IMR-90 (cell line): ENCODE measurements at regions not wholly inside any gene's neighbourhood (a gene's known extent, or its start where the extent isn't known, plus 50 kb on each side); places are given as distances from the start of the nearest gene placed in this dataset.

ENCODE experiments used
- ATAC-seq: fragments of 200-7000 bp; cut with Tn5 transposase; 2 replicates; pipeline ENCODE4 v1.9.1; 2020; ENCODE audit warnings: low read depth, mild to moderate bottlenecking, moderate library complexity
- BruUV-seq: library from RNA; stranded (reverse); fragments of 400-500 nt; replicated peaks from 2 replicates; lab custom pipeline; 2021; lab: Mats Ljungman, UMichigan
- CTCF ChIA-PET: fragments of 300-600 bp; formaldehyde crosslinking; extraction: SDS; loops from one replicate; lab custom pipeline; 2021; ENCODE audit warnings: antibody characterized with exemption; lab: Yijun Ruan, JAX
- POLR2A ChIA-PET: fragments of 300-600 bp; sonication (Branson Sonifier 250); formaldehyde crosslinking; loops from one replicate; lab custom pipeline; 2022; ENCODE audit warnings: antibody characterized with exemption; ENCODE audit not compliant: unreplicated experiment; lab: Charles Lee
- DNase-seq: peaks from one replicate; pipeline ENCODE4 v3.0.0; 2013
- H2AFZ ChIP-seq: replicated peaks from 2 replicates; pipeline ENCODE3; 2013; ENCODE audit warnings: low read length, mild to moderate bottlenecking; ENCODE audit not compliant: poor library complexity
- H2AK5ac ChIP-seq: 2 replicates; pipeline ENCODE4 v1.6.1; 2013; ENCODE audit warnings: low read depth, low read length, inconsistent platforms
- H2AK9ac ChIP-seq: replicated peaks from 2 replicates; pipeline ENCODE3; 2013; ENCODE audit warnings: mild to moderate bottlenecking, low read depth, low read length, moderate library complexity; ENCODE audit not compliant: poor library complexity
- H2BK120ac ChIP-seq: 2 replicates; pipeline ENCODE4 v1.6.1; 2013; ENCODE audit warnings: low read depth, low read length, inconsistent platforms
- H2BK15ac ChIP-seq: 3 replicates; pipeline ENCODE4 v1.6.1; 2013; ENCODE audit warnings: low read depth, low read length, inconsistent platforms
- H2BK20ac ChIP-seq: 2 replicates; pipeline ENCODE4 v1.6.1; 2013; ENCODE audit warnings: low read depth, mild to moderate bottlenecking, inconsistent platforms, low read length, moderate library complexity
- H2BK5ac ChIP-seq: 2 replicates; pipeline ENCODE4 v1.6.1; 2013; ENCODE audit warnings: mild to moderate bottlenecking, low read depth, low read length, inconsistent platforms; ENCODE audit not compliant: poor library complexity, severe bottlenecking
- H3K14ac ChIP-seq: replicated peaks from 2 replicates; pipeline ENCODE4 v1.6.1; 2013; ENCODE audit warnings: low read depth, low read length, inconsistent platforms
- H3K18ac ChIP-seq: 2 replicates; pipeline ENCODE4 v1.6.1; 2013; ENCODE audit warnings: low read depth, low read length, control low read depth
- H3K23ac ChIP-seq: 2 replicates; pipeline ENCODE4 v1.6.1; 2013; ENCODE audit warnings: low read depth, low read length, inconsistent platforms
- H3K27ac ChIP-seq: 2 replicates; pipeline ENCODE4 v1.5.1; 2013; ENCODE audit warnings: mild to moderate bottlenecking, control low read depth, low read length; ENCODE audit not compliant: insufficient read depth
- H3K27me3 ChIP-seq: 2 replicates; pipeline ENCODE4 v1.6.1; 2013; ENCODE audit warnings: low read length; ENCODE audit not compliant: control insufficient read depth, insufficient read depth
- H3K36me3 ChIP-seq: 2 replicates; pipeline ENCODE4 v1.6.1; 2013; ENCODE audit warnings: low read length, mixed read lengths; ENCODE audit not compliant: control insufficient read depth, insufficient read depth
- H3K4ac ChIP-seq: 2 replicates; pipeline ENCODE4 v1.6.1; 2013; ENCODE audit warnings: low read depth, low read length, inconsistent platforms
- H3K4me1 ChIP-seq: 2 replicates; pipeline ENCODE4 v1.6.1; 2013; ENCODE audit warnings: low read length, mixed read lengths; ENCODE audit not compliant: control insufficient read depth, insufficient read depth
- H3K4me2 ChIP-seq: 2 replicates; pipeline ENCODE4 v1.6.1; 2013; ENCODE audit warnings: low read depth, mild to moderate bottlenecking, control low read depth, low read length, moderate library complexity
- H3K4me3 ChIP-seq: 2 replicates; pipeline ENCODE4 v1.5.1; 2013; ENCODE audit warnings: low read depth, mild to moderate bottlenecking, control low read depth, low read length, moderate library complexity; ENCODE audit not compliant: insufficient read depth
- H3K56ac ChIP-seq: 2 replicates; pipeline ENCODE4 v1.6.1; 2013; ENCODE audit warnings: low read length, inconsistent platforms; ENCODE audit not compliant: insufficient read depth; ENCODE audit errors: extremely low read depth
- H3K79me1 ChIP-seq, 2 experiments: 2 replicates each; pipeline ENCODE4 v1.6.1; 2013; ENCODE audit warnings: low read length in 2 of 2, inconsistent platforms in 1 of 2, low read depth in 1 of 2
- H3K9ac ChIP-seq: 2 replicates; pipeline ENCODE4 v1.6.1; 2013; ENCODE audit warnings: low read depth, low read length, control low read depth
- H3K9me1 ChIP-seq: 2 replicates; pipeline ENCODE4 v1.6.1; 2013; ENCODE audit warnings: low read length, inconsistent platforms; ENCODE audit not compliant: insufficient read depth
- H3K9me3 ChIP-seq: 2 replicates; pipeline ENCODE4 v1.6.1; 2013; ENCODE audit warnings: low read length; ENCODE audit not compliant: control insufficient read depth, insufficient read depth
- H4K20me1 ChIP-seq: 2 replicates; pipeline ENCODE4 v1.6.1; 2013; ENCODE audit warnings: low read length, inconsistent platforms; ENCODE audit not compliant: insufficient read depth
- H4K5ac ChIP-seq: 2 replicates; pipeline ENCODE4 v1.6.1; 2013; ENCODE audit warnings: mild to moderate bottlenecking, low read depth, low read length, control low read depth
- H4K8ac ChIP-seq, 2 experiments: 2 replicates each; pipeline ENCODE4 v1.6.1; 2013; ENCODE audit warnings: low read depth in 2 of 2, low read length in 2 of 2, control low read depth in 1 of 2, inconsistent platforms in 1 of 2
- H4K91ac ChIP-seq: 2 replicates; pipeline ENCODE4 v1.6.1; 2013; ENCODE audit warnings: low read depth, low read length, inconsistent platforms; ENCODE audit not compliant: insufficient read depth
- BHLHE40 ChIP-seq: fragments of 150-350 bp; IDR thresholded peaks from 2 replicates; pipeline ENCODE4 v1.6.1; 2016; ENCODE audit warnings: mild to moderate bottlenecking, low read depth, low read length
- MAFK ChIP-seq: IDR thresholded peaks from 2 replicates; pipeline ENCODE4 v1.6.1; 2012; ENCODE audit warnings: low read depth, low read length, improper control_type of control experiment
- POLR2A ChIP-seq: IDR thresholded peaks from 2 replicates; pipeline ENCODE4 v1.6.1; 2012; ENCODE audit warnings: mild to moderate bottlenecking, low read depth, low read length
- RAD21 ChIP-seq: IDR thresholded peaks from 2 replicates; pipeline ENCODE4 v1.6.1; 2012; ENCODE audit warnings: low read length, improper control_type of control experiment
- WGBS, 2 experiments: methylation state at CpG; one replicate each; pipeline versions ENCODE4 v1.1.5 to v1.1.7; 2013; ENCODE audit warnings: missing lambda C conversion rate in 2 of 2; ENCODE audit not compliant: insufficient read length in 1 of 2; ENCODE audit errors: extremely low coverage in 2 of 2; 5-methylcytosine and 5-hydroxymethylcytosine counted together
- dilution Hi-C: fragments of 300-500 bp; cut with HindIII; formaldehyde crosslinking; loops from one replicate; pipeline ENCODE4 v1.14.3; 2018; ENCODE audit warnings: low sequenced_read_pairs; ENCODE audit not compliant: unreplicated experiment
- in situ Hi-C: fragments of 300-500 bp; cut with MboI; formaldehyde crosslinking; loops from 3 replicates; pipeline ENCODE4 v1.14.3; 2019; ENCODE audit warnings: low sequenced_read_pairs, inconsistent platforms, mixed read lengths
- intact Hi-C: fragments of 100-400 bp; cut with micrococcal nuclease; formaldehyde crosslinking; loops from 2 replicates; pipeline ENCODE4 v1.10.0; 2022
- TF ChIP-seq, protein P1 (sequence below): conservative IDR thresholded peaks from 2 replicates; pipeline ENCODE4 v1.5.1; 2012; ENCODE audit warnings: mild to moderate bottlenecking, low read depth, low read length, improper control_type of control experiment

DNA sequence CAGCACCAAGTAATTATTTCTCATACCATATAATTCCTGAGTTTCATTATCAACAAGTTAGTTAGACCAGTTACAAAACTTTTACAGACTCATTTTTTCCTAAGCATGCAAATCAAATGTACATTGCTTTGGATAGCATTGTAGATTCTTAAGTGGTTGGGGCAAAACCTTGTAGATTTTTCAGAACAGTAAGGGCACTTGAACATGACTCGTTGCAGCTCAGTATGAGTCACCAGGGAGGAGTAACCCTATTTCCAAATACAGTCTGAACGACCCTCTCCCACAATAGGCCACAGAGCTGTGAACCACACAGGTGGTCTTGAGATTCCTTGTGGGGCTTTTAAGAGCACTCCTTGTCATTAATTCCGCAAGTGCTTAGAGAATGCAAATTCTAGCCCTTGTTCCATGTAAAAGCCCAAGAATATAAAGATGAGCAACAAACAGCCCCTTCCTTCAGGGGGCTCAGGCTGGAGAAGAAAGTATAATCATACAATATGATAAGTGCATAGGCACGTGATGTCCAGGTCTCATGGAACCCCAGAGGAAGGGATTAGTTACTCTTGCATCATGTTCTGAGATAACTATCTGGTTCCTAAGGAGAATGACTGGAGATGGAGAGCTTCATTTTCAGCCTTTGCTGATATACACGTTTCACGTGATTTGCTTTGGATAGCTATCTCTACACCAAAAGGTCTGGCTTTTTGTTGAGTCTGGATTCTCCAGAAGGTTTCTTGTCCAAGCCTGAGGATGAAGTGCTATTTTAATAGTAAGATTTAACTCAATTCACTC is 295.7 kb downstream of the KCNN2 start:
- intact Hi-C loops: no loop called here

More for the DNA sequence above, 295.7 kb downstream of the KCNN2 start:
- H3K4me2 ChIP-seq: no peak overlapping the region
- WGBS, 2 experiments: no CpG with 5 or more reads among the region's 6 CpGs
- H2BK5ac ChIP-seq: no peak overlapping the region
- ATAC-seq: no peak
- H3K14ac ChIP-seq: no peak overlapping the region
- no peak for DNase-seq
- no TSS peak for BruUV-seq
- in situ Hi-C loops: no loop called here
- H3K18ac ChIP-seq: no peak overlapping the region
- H3K4me1 ChIP-seq: no peaks in the 10 kb centered on the region
- TF ChIP-seq, protein P1, sequence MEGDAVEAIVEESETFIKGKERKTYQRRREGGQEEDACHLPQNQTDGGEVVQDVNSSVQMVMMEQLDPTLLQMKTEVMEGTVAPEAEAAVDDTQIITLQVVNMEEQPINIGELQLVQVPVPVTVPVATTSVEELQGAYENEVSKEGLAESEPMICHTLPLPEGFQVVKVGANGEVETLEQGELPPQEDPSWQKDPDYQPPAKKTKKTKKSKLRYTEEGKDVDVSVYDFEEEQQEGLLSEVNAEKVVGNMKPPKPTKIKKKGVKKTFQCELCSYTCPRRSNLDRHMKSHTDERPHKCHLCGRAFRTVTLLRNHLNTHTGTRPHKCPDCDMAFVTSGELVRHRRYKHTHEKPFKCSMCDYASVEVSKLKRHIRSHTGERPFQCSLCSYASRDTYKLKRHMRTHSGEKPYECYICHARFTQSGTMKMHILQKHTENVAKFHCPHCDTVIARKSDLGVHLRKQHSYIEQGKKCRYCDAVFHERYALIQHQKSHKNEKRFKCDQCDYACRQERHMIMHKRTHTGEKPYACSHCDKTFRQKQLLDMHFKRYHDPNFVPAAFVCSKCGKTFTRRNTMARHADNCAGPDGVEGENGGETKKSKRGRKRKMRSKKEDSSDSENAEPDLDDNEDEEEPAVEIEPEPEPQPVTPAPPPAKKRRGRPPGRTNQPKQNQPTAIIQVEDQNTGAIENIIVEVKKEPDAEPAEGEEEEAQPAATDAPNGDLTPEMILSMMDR: no peak
- TF ChIP-seq POLR2A (no peak), MAFK (no peak), BHLHE40 (no peak), RAD21 (no peak)
- H2BK20ac ChIP-seq: no peak overlapping the region
- no peaks in the 10 kb centered on the region for H3K9me1 ChIP-seq
- no peak overlapping the region for H2AFZ ChIP-seq
- ChIA-PET POLR2A (no interaction called here), CTCF (no interaction called here)
- H3K36me3 ChIP-seq: no peaks in the 10 kb centered on the region
- H3K56ac ChIP-seq: no peak overlapping the region
- H2AK9ac ChIP-seq: no peak overlapping the region
- H3K27ac ChIP-seq: no peak overlapping the region
- no peak overlapping the region for H3K4ac ChIP-seq
- no peaks in the 10 kb centered on the region for H4K20me1 ChIP-seq
- H4K91ac ChIP-seq: no peak overlapping the region
- H3K9me3 ChIP-seq: peaks cover 14% of the 10 kb centered on the region
- H2AK5ac ChIP-seq: no peak overlapping the region
- no peak overlapping the region for H3K4me3 ChIP-seq
- no peaks in the 10 kb centered on the region for H3K27me3 ChIP-seq
- dilution Hi-C loops: no loop called here
- no peak overlapping the region for H2BK120ac ChIP-seq
- no peak overlapping the region for H3K23ac ChIP-seq
- H4K5ac ChIP-seq: no peak overlapping the region
- no peak overlapping the region for H4K8ac ChIP-seq
- H3K79me1 ChIP-seq: no peaks in the 10 kb centered on the region
- H3K9ac ChIP-seq: no peak overlapping the region
- H2BK15ac ChIP-seq: no peak overlapping the region
